HepG2 (cell line): ENCODE measurements at regions not wholly inside any gene's neighbourhood (a gene's known extent, or its start where the extent isn't known, plus 50 kb on each side); places are given as distances from the start of the nearest gene placed in this dataset.

ENCODE experiments used
- CTCF ChIP-seq: sonication (generic); formaldehyde crosslinking; IDR thresholded peaks from 2 replicates; pipeline ENCODE4 v1.5.0; 2020; ENCODE audit warnings: mild to moderate bottlenecking, missing genetic modification reagents, moderate library complexity
- EHMT2 ChIP-seq: fragments of 200-600 bp; sonication (generic); IDR thresholded peaks from 2 replicates; pipeline ENCODE4 v1.7.0; 2017; ENCODE audit warnings: antibody characterized with exemption, low read depth, low read length, borderline replicate concordance
- FOXJ3 ChIP-seq: sonication (generic); formaldehyde crosslinking; IDR thresholded peaks from 2 replicates; pipeline ENCODE4 v1.4.0; 2020; ENCODE audit warnings: missing genetic modification reagents, mild to moderate bottlenecking, borderline replicate concordance
- GTF2F1 ChIP-seq: fragments of 150-350 bp; IDR thresholded peaks from 2 replicates; pipeline ENCODE4 v1.6.1; 2014; ENCODE audit warnings: low read length
- MXD1 ChIP-seq: sonication (generic); formaldehyde crosslinking; IDR thresholded peaks from 2 replicates; pipeline ENCODE4 v1.4.0; 2020; ENCODE audit warnings: mild to moderate bottlenecking, missing genetic modification reagents
- MXI1 ChIP-seq: IDR thresholded peaks from 3 replicates; pipeline ENCODE4 v1.6.1; 2012; ENCODE audit warnings: low read depth, low read length, inconsistent platforms, borderline replicate concordance
- NONO ChIP-seq, 2 experiments: fragments of 450-650 bp in 1 of 2; sonication (generic) in 1 of 2; formaldehyde crosslinking in 1 of 2; IDR thresholded peaks in 1 of 2; conservative IDR thresholded peaks in 1 of 2; 2 replicates each; pipeline versions ENCODE4 v1.6.1 to v1.8.0; 2017 to 2022; ENCODE audit warnings: mild to moderate bottlenecking in 1 of 2, missing genetic modification reagents in 1 of 2, moderate library complexity in 1 of 2
- PATZ1 ChIP-seq: sonication (generic); formaldehyde crosslinking; IDR thresholded peaks from 2 replicates; pipeline ENCODE4 v1.4.0; 2020; ENCODE audit warnings: missing genetic modification reagents
- PHF5A ChIP-seq: IDR thresholded peaks from one replicate; pipeline ENCODE4 v1.6.1; 2018; ENCODE audit warnings: low read depth, missing genetic modification reagents; ENCODE audit not compliant: unreplicated experiment
- SUZ12 ChIP-seq: fragments of 150-350 bp; IDR thresholded peaks from 2 replicates; pipeline ENCODE4 v1.6.1; 2014; ENCODE audit warnings: low read depth, low read length
- TAF1 ChIP-seq: sonication (generic); formaldehyde crosslinking; IDR thresholded peaks from 2 replicates; pipeline ENCODE4 v1.4.0; 2020; ENCODE audit warnings: missing genetic modification reagents
- ZNF318 ChIP-seq: sonication (generic); formaldehyde crosslinking; IDR thresholded peaks from 2 replicates; pipeline ENCODE4 v1.4.0; 2020; ENCODE audit warnings: mild to moderate bottlenecking, missing genetic modification reagents
- ZNF431 ChIP-seq: sonication (generic); formaldehyde crosslinking; IDR thresholded peaks from 2 replicates; pipeline ENCODE4 v1.9.0; 2022; ENCODE audit warnings: missing genetic modification reagents, low read depth, mild to moderate bottlenecking, borderline replicate concordance

GRCh38 chr2:41966431-41966893, 81.4 kb upstream of the PKDCC start:
- no peak for TF ChIP-seq CTCF
- no peak for TF ChIP-seq NONO (IDR thresholded peaks at IDR 0.05)
- no peak for TF ChIP-seq NONO (CRISPR knock-in tag; conservative IDR thresholded peaks at IDR 0.05)
- no peak for TF ChIP-seq TAF1
- TF ChIP-seq ZNF318 (CRISPR knock-in tag): no peak
- TF ChIP-seq FOXJ3 (CRISPR knock-in tag): no peak
- no peak for TF ChIP-seq EHMT2
- TF ChIP-seq SUZ12: no peak
- TF ChIP-seq ZNF431 (CRISPR knock-in tag): no peak
- TF ChIP-seq MXI1: no peak
- TF ChIP-seq MXD1 (CRISPR knock-in tag): no peak
- TF ChIP-seq GTF2F1: no peak
- TF ChIP-seq PATZ1 (CRISPR knock-in tag): no peak
- TF ChIP-seq PHF5A (CRISPR knock-in tag): no peak
